Kidney (tissue), 13 donors: ENCODE measurements at regions not wholly inside any gene's neighbourhood (a gene's known extent, or its start where the extent isn't known, plus 50 kb on each side); places are given as distances from the start of the nearest gene placed in this dataset.

Experiments
- DNase-seq, 5 donors: peaks; one replicate each; pipeline ENCODE4 v3.0.0-alpha.2; 2013 to 2020
- FAIRE-seq: peaks from 2 replicates; lab custom pipeline; 2012; peaks lifted over from hg19 to GRCh38; lab: Jason Lieb, UNC
- H3K27ac ChIP-seq, 2 donors: one replicate each; pipeline ENCODE4 v1.7.0; 2013; ENCODE audit warnings: low read depth in 2 of 2, low read length in 2 of 2, inconsistent platforms in 1 of 2
- H3K27me3 ChIP-seq: one replicate; pipeline ENCODE4 v1.7.1; 2013; ENCODE audit warnings: low read length, inconsistent platforms; ENCODE audit not compliant: control insufficient read depth, insufficient read depth
- H3K36me3 ChIP-seq, 3 donors: one replicate each; pipeline versions ENCODE4 v1.7.0 to v1.7.1; 2013; ENCODE audit warnings: low read length in 3 of 3, control low read depth in 1 of 3, inconsistent platforms in 1 of 3; ENCODE audit not compliant: insufficient read depth in 3 of 3, control insufficient read depth in 2 of 3
- H3K4me1 ChIP-seq, 3 donors: one replicate each; pipeline versions ENCODE4 v1.7.0 to v1.7.1; 2013; ENCODE audit warnings: low read length in 3 of 3, inconsistent platforms in 1 of 3, low read depth in 1 of 3; ENCODE audit not compliant: control insufficient read depth in 2 of 3, insufficient read depth in 2 of 3
- H3K4me3 ChIP-seq, 3 donors: one replicate each; pipeline versions ENCODE4 v1.7.0 to v1.8.1; 2013; ENCODE audit warnings: low read length in 3 of 3, control low read depth in 1 of 3, inconsistent platforms in 1 of 3
- H3K9ac ChIP-seq, 3 donors: one replicate each; pipeline versions ENCODE4 v1.7.0 to v1.7.1; 2013; ENCODE audit warnings: low read length in 3 of 3, control low read depth in 1 of 3, inconsistent platforms in 1 of 3
- H3K9me3 ChIP-seq, 3 donors: one replicate each; pipeline versions ENCODE4 v1.7.0 to v1.7.1; 2013; ENCODE audit warnings: low read length in 3 of 3, control low read depth in 1 of 3, inconsistent platforms in 1 of 3; ENCODE audit not compliant: control insufficient read depth in 2 of 3, insufficient read depth in 1 of 3
- intact Hi-C: fragments of 100-400 bp; cut with DNase I; formaldehyde crosslinking; loops from one replicate; pipeline ENCODE4 v1.11.1; 2022
- TF ChIP-seq, protein P1 (sequence below): IDR thresholded peaks from 3 replicates; pipeline ENCODE4 v1.5.1; 2012; ENCODE audit warnings: mild to moderate bottlenecking, moderate library complexity, borderline replicate concordance; ENCODE audit not compliant: insufficient read depth; ENCODE audit errors: extremely low read depth
- donor health status: control.
- donor health status: control.
- donor health status: control.
- donor health status: control.
- donor health status: control.
- donor health status: DM: yes; HTN: yes; CAD: no.
- donor health status: Normal renal cell carcinoma (clear cell type).

DNA sequence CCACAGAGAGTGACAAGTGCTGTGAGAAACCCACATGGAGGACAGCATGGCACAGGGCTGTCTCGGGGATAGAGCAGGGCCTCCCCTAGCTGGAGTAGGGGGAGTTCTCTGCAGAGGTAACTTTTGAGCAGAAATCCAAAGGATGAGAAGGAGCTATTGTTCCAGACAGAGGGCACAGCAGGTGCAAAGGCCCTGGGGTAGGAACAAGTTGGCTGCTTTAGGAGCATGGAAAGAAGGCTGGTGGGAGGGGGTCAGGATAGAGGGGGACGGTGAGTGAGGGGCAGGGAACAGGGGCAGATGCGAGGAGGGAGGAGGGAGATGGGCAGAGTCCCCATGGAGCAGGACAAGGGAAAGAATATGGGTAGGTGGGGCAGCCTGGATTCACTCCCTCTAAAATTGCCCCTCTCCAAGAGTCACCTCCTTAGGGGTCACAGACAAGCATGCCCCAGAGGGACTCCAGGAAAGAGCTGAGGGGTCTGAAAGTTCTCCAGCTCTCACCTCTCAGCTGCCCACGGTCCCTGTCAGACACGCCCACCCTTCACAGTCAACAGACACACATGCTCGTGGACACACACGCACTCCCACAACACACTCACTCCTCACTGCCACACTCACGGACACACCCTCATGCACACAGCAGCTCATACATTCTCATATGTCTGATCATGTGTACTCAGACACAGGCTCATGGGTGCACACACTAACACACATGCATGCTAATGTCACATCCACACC, 110.7 kb downstream of the LITAF start:
- no peaks in the 10 kb centered on the region for H3K4me1 ChIP-seq
- no peak for DNase-seq
- H3K27ac ChIP-seq = no peak overlapping the region
- intact Hi-C loops = no loop called here
- no peaks in the 10 kb centered on the region for H3K36me3 ChIP-seq
- no peak for FAIRE-seq
- no peak overlapping the region for H3K4me3 ChIP-seq
- no peaks in the 10 kb centered on the region for H3K27me3 ChIP-seq
- TF ChIP-seq, protein P1, sequence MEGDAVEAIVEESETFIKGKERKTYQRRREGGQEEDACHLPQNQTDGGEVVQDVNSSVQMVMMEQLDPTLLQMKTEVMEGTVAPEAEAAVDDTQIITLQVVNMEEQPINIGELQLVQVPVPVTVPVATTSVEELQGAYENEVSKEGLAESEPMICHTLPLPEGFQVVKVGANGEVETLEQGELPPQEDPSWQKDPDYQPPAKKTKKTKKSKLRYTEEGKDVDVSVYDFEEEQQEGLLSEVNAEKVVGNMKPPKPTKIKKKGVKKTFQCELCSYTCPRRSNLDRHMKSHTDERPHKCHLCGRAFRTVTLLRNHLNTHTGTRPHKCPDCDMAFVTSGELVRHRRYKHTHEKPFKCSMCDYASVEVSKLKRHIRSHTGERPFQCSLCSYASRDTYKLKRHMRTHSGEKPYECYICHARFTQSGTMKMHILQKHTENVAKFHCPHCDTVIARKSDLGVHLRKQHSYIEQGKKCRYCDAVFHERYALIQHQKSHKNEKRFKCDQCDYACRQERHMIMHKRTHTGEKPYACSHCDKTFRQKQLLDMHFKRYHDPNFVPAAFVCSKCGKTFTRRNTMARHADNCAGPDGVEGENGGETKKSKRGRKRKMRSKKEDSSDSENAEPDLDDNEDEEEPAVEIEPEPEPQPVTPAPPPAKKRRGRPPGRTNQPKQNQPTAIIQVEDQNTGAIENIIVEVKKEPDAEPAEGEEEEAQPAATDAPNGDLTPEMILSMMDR = no peak
- H3K9ac ChIP-seq = no peak overlapping the region
- H3K9me3 ChIP-seq = no peaks in the 10 kb centered on the region

DNA sequence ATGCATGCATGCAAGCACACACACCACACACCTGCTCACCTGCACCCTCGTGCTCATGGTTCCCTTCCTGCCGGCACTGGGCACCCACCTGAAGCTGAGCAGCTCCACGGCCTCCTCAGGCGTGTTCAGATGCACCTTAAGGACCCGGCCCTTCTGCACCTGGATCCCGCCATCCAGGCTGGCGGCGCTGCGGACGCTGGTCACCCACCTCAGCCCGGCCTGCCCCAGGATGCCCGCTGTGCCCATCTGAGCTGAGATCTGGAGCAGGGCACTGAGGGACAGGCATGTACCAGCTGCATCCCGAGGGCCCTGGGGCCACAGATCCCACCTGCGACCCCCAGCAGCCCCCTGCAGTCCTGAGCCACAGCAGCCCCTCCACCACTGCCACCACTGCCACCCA, 110.0 kb downstream of the LITAF start:
- H3K9ac ChIP-seq = no peak overlapping the region
- no peak for DNase-seq
- intact Hi-C loops = no loop called here
- no peak for FAIRE-seq
- TF ChIP-seq, protein P1 = no peak
- H3K27me3 ChIP-seq = no peaks in the 10 kb centered on the region
- no peaks in the 10 kb centered on the region for H3K4me1 ChIP-seq
- H3K36me3 ChIP-seq = no peaks in the 10 kb centered on the region
- no peak overlapping the region for H3K27ac ChIP-seq
- no peak overlapping the region for H3K4me3 ChIP-seq
- no peaks in the 10 kb centered on the region for H3K9me3 ChIP-seq

DNA sequence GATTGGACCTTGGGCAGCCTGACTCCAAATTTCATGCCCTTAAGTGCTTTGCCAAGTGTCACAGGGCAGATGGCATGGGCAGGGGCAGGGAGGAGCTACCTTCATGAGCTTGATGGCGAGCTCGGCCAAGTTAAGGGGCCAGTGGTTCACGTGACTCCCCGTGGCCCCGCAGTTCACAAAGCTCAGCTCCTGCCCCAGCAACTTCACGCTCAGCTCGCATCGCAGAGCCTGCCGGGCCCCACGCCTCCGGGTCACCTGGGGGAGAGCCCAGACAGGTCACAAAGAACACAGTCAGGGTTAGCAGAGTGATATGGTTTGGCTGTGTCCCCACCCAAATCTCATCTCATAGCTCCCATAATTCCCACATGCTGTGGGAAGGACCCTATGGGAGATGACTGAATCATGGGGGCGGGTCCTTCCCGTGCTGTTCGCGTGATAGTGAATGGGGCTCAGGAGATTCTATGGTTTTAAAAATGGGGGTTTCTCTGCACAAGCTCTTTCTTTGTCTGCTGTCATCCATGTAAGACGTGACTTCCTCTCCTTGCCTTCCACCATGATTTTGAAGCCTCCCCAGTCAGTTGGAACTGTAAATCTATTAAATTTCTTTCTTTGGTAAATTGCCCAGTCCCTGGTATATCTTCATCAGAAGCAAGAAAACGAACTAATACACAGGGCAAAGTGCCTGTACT, 108.1 kb downstream of the LITAF start:
- Histone ChIP-seq H3K4me3 (no peak overlapping the region), H3K9ac (no peak overlapping the region), H3K4me1 (no peaks in the 10 kb centered on the region), H3K36me3 (no peaks in the 10 kb centered on the region), H3K27me3 (no peaks in the 10 kb centered on the region), H3K27ac (no peak overlapping the region), H3K9me3 (no peaks in the 10 kb centered on the region)
- intact Hi-C loops = no loop called here
- DNase-seq = no peak
- no peak for FAIRE-seq
- TF ChIP-seq, protein P1 = no peak
